ENCODE measurements at regions not wholly inside any gene's neighbourhood (a gene's known extent, or its start where the extent isn't known, plus 50 kb on each side); places are given as distances from the start of the nearest gene placed in this dataset.

DNA sequence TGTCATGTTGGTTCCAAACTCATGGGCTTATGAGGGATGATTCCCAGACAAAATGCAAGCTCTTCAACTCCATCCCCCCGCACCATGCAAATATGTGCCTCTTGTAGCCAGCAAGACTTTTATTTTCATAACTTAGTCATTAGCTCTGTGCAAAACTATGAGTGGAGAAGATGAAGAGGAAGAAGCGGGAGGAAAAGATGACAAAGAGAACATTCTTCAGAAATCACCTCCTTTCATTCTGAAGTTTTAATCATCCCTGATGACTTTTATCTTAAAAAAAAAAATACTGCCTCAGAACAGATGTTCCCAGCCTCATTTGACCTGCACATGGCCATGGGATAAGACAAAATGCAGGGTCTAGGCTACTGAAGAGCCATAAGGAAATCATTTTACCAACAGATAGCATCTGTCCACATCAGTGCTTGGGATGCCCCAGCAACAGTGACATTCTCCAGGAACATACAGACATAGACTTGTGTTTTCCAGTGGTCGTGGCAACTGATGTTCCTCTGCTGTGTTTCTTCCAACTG is 145.5 kb downstream of the WNT5A start:
- DNase-seq, result no peak

- no peak for DNase-seq
These were observed 147.3 kb downstream of the WNT5A start for GRCh38 chr3:55339819-55340218.

GRCh38 chr3:55339390-55339789 is 147.7 kb downstream of the WNT5A start:
- DNase-seq, result no peak

DNA sequence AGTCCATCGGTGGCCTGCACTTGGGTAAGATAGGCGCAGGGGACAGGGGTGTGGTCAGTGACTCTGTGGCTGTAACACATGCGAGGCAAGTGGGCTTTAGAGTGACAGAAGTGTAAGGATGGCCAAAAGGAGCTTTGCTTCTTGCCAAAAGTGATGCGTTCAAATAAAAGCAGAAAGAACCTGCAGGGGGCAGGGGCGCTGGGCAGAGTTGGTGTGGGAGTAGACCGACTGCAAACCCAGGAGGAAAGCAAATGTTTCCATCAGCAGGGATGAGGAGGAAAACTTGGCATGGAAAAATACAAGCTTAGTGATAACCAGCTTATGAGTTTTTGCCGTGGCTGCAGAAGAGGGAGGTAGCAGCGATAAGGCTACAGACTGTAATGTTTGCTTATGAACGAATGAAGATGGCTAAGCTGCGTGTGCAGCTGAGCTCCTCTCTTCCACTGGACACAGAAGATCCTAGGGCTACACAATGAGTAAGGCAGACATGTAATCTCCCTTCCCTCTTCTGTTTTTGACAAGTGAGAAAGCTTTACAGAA is 149.4 kb downstream of the WNT5A start:
- DNase-seq, result no peak

GRCh38 chr3:55333923-55334322 is 153.2 kb downstream of the WNT5A start:
- DNase-seq, result no peak

- no peak for DNase-seq
These were observed 154.1 kb downstream of the WNT5A start for GRCh38 chr3:55333046-55333445.

GRCh38 chr3:55332176-55332575 is 154.9 kb downstream of the WNT5A start:
- DNase-seq, result no peak

DNA sequence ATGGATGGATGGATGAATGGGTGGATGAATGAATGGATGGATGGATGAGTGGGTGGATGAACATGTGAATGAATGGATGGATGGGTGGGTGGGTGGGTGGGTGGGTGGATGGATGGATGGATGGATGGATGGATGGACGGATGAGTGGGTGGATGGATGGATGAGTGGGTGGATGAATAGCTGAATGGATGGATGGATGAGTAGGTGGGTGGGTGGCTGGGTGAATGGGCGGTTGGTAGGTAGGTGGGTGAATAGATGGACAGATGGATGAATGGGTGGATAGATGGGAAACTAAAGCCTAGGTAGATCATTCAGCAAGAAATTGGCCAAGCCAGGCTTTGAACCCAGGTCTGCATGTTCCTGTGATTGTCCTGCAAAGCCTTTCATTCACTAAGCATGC is 155.6 kb downstream of the WNT5A start:
- DNase-seq, result no peak

GRCh38 chr3:55330756-55331155 is 156.3 kb downstream of the WNT5A start:
- DNase-seq, result no peak

- no peak for DNase-seq
These were observed 156.8 kb downstream of the WNT5A start for GRCh38 chr3:55330355-55330754.

GRCh38 chr3:55329849-55330248 is 157.3 kb downstream of the WNT5A start:
- DNase-seq, result no peak

GRCh38 chr3:55327131-55327920 is 159.8 kb downstream of the WNT5A start:
- DNase-seq, result no peak

- peak; percentile 27 for DNase-seq
These were observed 164.5 kb downstream of the WNT5A start for GRCh38 chr3:55322638-55323037.

- no peak for DNase-seq
These were observed 166.2 kb downstream of the WNT5A start for GRCh38 chr3:55320928-55321327.

DNA sequence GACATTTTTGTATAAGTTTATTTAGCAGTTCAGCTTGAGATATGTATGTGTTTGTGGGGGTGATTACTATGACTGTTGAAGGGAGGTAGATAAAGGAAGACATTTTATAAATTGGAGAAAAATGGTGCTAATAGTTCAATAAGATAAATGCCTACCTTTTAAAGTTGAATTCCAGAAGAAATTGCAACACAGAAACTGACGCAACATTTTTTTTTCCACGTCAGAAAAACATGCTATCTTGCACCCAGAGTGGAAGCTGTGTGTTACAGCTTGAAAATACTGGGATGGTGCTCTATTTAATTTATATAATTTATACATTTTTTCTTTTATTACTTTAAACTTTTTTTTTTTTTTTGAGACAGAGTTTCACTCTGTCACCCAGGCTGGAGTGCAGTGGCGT is 171.7 kb downstream of the WNT5A start:
- no peak for DNase-seq

GRCh38 chr3:55313666-55314065 is 173.4 kb downstream of the WNT5A start:
- no peak for DNase-seq

DNA sequence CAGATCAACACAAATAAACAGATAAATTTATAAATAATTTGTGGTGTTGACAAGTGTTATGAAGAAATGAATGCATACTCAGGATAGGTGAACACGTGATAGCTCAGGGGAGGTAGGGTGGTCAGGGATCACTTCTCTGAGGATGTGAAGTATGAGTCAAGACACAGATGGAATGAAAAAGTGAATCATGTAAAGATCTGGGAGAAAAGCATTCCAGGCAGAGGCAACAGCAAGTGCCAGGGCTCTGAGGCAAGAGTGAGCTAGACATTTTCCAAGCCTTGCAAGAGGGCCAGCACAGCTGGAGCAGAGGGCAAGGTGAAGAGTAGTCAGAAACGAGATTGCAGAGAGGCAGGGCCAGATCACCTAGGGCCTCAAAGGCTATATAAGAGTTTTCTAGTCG is 177.8 kb downstream of the WNT5A start:
- DNase-seq, result no peak

GRCh38 chr3:55307622-55308021 is 179.5 kb downstream of the WNT5A start:
- DNase-seq, result no peak

GRCh38 chr3:55305696-55306485 is 181.2 kb downstream of the WNT5A start:
- no peak for DNase-seq

GRCh38 chr3:55300701-55301100 is 186.4 kb downstream of the WNT5A start:
- no peak for DNase-seq

DNA sequence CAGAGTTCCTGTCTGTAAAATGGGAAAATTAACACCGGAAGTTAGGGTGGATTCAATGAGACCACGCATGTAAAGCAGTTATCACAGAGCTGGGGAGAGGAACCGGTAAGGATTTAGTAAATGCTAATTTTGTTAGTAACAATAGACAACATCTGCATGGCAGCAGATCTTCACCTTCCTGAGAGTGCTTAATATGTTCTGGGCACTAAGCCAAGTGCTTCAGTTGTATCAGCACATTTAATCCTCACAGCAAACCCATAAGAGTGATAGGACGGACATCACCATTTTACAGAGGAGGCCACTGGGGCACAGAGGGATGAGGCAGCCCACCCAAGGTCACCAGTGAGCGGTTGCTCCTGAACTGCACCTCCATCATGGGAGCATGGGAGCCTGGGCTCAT is 189.4 kb downstream of the WNT5A start:
- DNase-seq, result no peak

GRCh38 chr3:55297245-55297644 is 189.9 kb downstream of the WNT5A start:
- no peak for DNase-seq

DNA sequence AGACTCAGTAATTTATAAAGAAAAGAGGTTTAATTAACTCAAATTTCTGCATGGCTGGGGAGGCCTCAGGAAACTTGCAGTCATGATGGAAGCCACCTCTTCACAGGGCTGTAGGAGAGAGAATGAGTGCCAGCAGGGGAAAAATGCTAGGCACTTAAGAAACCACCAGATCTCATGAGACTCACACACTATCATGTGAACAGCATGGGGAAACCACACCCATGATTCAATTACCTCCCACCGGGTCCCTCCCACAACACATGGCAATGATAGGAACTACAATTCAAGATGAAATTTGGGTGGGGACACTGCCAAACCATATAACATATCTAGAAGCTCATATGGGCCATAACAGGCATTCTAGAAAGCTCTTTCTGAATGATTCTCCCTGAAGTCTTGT is 190.3 kb downstream of the WNT5A start:
- no peak for DNase-seq

DNA sequence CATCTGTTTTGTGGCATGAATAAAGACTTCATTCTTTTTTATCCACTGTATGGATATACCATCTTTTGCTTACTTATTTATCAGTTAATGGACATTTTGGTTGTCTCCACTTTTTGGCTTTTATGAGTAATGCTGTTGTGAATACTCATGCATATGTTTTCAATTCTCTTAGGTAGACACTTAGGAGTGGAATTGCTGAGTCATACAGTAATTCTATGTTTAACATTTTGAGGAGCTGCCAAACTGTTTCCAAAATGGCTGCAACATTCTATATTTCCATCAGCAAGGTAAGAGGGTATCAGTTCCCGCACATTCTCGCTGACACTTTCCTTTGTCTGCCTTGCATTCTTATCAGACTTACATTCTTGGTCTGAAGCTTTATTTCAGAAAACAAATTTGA is 191.1 kb downstream of the WNT5A start:
- DNase-seq, result no peak
